SK-N-SH (cell line): ENCODE measurements at regions not wholly inside any gene's neighbourhood (a gene's known extent, or its start where the extent isn't known, plus 50 kb on each side); places are given as distances from the start of the nearest gene placed in this dataset.

Source experiments
- CTCF ChIA-PET: fragments of 300-600, 350-600 bp; formaldehyde crosslinking; extraction: SDS; loops from one replicate; lab custom pipeline; 2021; lab: Yijun Ruan, JAX
- POLR2A ChIA-PET: fragments of 350-600 bp; sonication (Branson Sonifier 250); formaldehyde crosslinking; extraction: SDS; loops from one replicate; lab custom pipeline; 2020; ENCODE audit warnings: antibody characterized with exemption, inconsistent platforms; lab: Yijun Ruan, JAX
- DNase-seq: peaks from one replicate; pipeline ENCODE4 v3.0.0; 2012
- H2AFZ ChIP-seq: fragments of 200-600 bp; sonication (generic); 2 replicates; pipeline ENCODE4 v1.8.1; 2016; ENCODE audit warnings: antibody characterized with exemption, mild to moderate bottlenecking, low read depth
- H3F3A ChIP-seq: fragments of 200-600 bp; sonication (generic); replicated peaks from 2 replicates; pipeline ENCODE3; 2016; ENCODE audit warnings: antibody characterized with exemption, mild to moderate bottlenecking; ENCODE audit not compliant: insufficient read depth
- H3K27ac ChIP-seq, 2 experiments: fragments of 200-500 bp in 1 of 2; fragments of 200-600 bp in 1 of 2; sonication (Bioruptor generic) in 1 of 2; sonication (generic), shearing (Covaris generic) in 1 of 2; 2 replicates each; pipeline versions ENCODE4 v1.5.1 to v1.6.1; 2014 to 2016; ENCODE audit warnings: low read depth in 2 of 2, inconsistent platforms in 1 of 2, low read length in 1 of 2, mild to moderate bottlenecking in 1 of 2, mixed read lengths in 1 of 2
- H3K27me3 ChIP-seq: fragments of 200-600 bp; sonication (generic), shearing (Covaris generic); 2 replicates; pipeline ENCODE4 v1.6.1; 2016; ENCODE audit warnings: mixed run types; ENCODE audit not compliant: insufficient read depth
- H3K36me3 ChIP-seq, 2 experiments: fragments of 200-500 bp in 1 of 2; fragments of 200-600 bp in 1 of 2; sonication (Bioruptor generic) in 1 of 2; sonication (generic) in 1 of 2; replicated peaks in 1 of 2; 2 replicates each; pipeline versions ENCODE3 to v1.5.1; 2014 to 2016; ENCODE audit warnings: low read length in 1 of 2, mild to moderate bottlenecking in 1 of 2; ENCODE audit not compliant: insufficient read depth in 2 of 2, control insufficient read depth in 1 of 2
- H3K4me1 ChIP-seq, 2 experiments: fragments of 200-500 bp in 1 of 2; fragments of 200-600 bp in 1 of 2; sonication (Bioruptor generic) in 1 of 2; sonication (generic), shearing (Covaris generic) in 1 of 2; 2 replicates each; pipeline versions ENCODE4 v1.5.1 to v1.6.1; 2014 to 2016; ENCODE audit warnings: low read depth in 1 of 2, low read length in 1 of 2, mixed run types in 1 of 2; ENCODE audit not compliant: insufficient read depth in 2 of 2, control insufficient read depth in 1 of 2
- H3K4me2 ChIP-seq: fragments of 200-600 bp; sonication (generic), shearing (Covaris generic); 2 replicates; pipeline ENCODE4 v1.6.1; 2017; ENCODE audit warnings: mixed run types
- H3K4me3 ChIP-seq, 2 experiments: fragments of 200-500 bp in 1 of 2; fragments of 200-600 bp in 1 of 2; sonication (Bioruptor generic) in 1 of 2; sonication (generic), shearing (Covaris generic) in 1 of 2; 2 replicates each; pipeline versions ENCODE4 v1.5.1 to v1.8.1; 2014 to 2016; ENCODE audit warnings: low read depth in 2 of 2, inconsistent platforms in 1 of 2, low read length in 1 of 2, mild to moderate bottlenecking in 1 of 2, mixed read lengths in 1 of 2, moderate library complexity in 1 of 2
- H3K79me2 ChIP-seq: fragments of 200-600 bp; sonication (generic); 2 replicates; pipeline ENCODE4 v1.8.1; 2017; ENCODE audit warnings: mild to moderate bottlenecking; ENCODE audit not compliant: insufficient read depth
- H3K9ac ChIP-seq: fragments of 200-600 bp; sonication (generic); 2 replicates; pipeline ENCODE4 v1.6.1; 2017; ENCODE audit warnings: mixed run types
- H3K9me2 ChIP-seq: fragments of 200-600 bp; sonication (generic); 2 replicates; pipeline ENCODE4 v1.6.1; 2017; ENCODE audit warnings: mixed run types
- H3K9me3 ChIP-seq: fragments of 200-600 bp; sonication (generic); 2 replicates; pipeline ENCODE4 v1.6.1; 2017; ENCODE audit warnings: mixed run types, mild to moderate bottlenecking, moderate library complexity
- H4K20me1 ChIP-seq: fragments of 200-600 bp; sonication (generic); 2 replicates; pipeline ENCODE4 v1.6.1; 2017; ENCODE audit warnings: mild to moderate bottlenecking, mixed run types; ENCODE audit not compliant: insufficient read depth
- CHD2 ChIP-seq: fragments of 150-350 bp; IDR thresholded peaks from 2 replicates; pipeline ENCODE4 v1.6.1; 2018; ENCODE audit warnings: low read length; ENCODE audit not compliant: partially characterized antibody
- ELF1 ChIP-seq: IDR thresholded peaks from 2 replicates; pipeline ENCODE4 v1.4.0; 2012
- FOXJ3 ChIP-seq: sonication (generic); formaldehyde crosslinking; IDR thresholded peaks from 2 replicates; pipeline ENCODE4 v1.5.1; 2020; ENCODE audit warnings: mild to moderate bottlenecking, missing genetic modification reagents
- JUND ChIP-seq: IDR thresholded peaks from 2 replicates; pipeline ENCODE4 v1.4.0; 2012
- MEF2A ChIP-seq: IDR thresholded peaks from 2 replicates; pipeline ENCODE4 v1.4.0; 2012; ENCODE audit warnings: low read depth, borderline replicate concordance
- RCOR1 ChIP-seq: fragments of 150-350 bp; IDR thresholded peaks from 2 replicates; pipeline ENCODE4 v1.6.1; 2017; ENCODE audit warnings: antibody characterized with exemption, low read length
- SMC3 ChIP-seq: IDR thresholded peaks from 2 replicates; pipeline ENCODE4 v1.6.1; 2012; ENCODE audit warnings: low read depth, low read length, improper control_type of control experiment
- TAF1 ChIP-seq: IDR thresholded peaks from 2 replicates; pipeline ENCODE4 v1.6.1; 2012; ENCODE audit warnings: low read depth, mild to moderate bottlenecking, low read length, moderate library complexity, borderline replicate concordance
- WGBS: methylation state at CpG from one replicate; pipeline ENCODE4 v1.1.6; 2017; ENCODE audit warnings: low lambda C conversion rate; 5-methylcytosine and 5-hydroxymethylcytosine counted together
- TF ChIP-seq, protein P1 (sequence below): fragments of 150-350 bp; IDR thresholded peaks from 2 replicates; pipeline ENCODE4 v1.6.1; 2017; ENCODE audit warnings: antibody characterized with exemption, low read length, low read depth, borderline replicate concordance
- TF ChIP-seq, protein P2 (sequence below): IDR thresholded peaks from 2 replicates; pipeline ENCODE4 v1.4.0; 2012; ENCODE audit warnings: low read depth, borderline replicate concordance
- TF ChIP-seq, protein P3 (sequence below): IDR thresholded peaks from 2 replicates; pipeline ENCODE4 v1.4.0; 2012; ENCODE audit warnings: low read depth
- TF ChIP-seq, protein P4 (sequence below): IDR thresholded peaks from 2 replicates; pipeline ENCODE4 v1.6.1; 2012; ENCODE audit warnings: mild to moderate bottlenecking, low read depth, low read length, moderate library complexity

DNA sequence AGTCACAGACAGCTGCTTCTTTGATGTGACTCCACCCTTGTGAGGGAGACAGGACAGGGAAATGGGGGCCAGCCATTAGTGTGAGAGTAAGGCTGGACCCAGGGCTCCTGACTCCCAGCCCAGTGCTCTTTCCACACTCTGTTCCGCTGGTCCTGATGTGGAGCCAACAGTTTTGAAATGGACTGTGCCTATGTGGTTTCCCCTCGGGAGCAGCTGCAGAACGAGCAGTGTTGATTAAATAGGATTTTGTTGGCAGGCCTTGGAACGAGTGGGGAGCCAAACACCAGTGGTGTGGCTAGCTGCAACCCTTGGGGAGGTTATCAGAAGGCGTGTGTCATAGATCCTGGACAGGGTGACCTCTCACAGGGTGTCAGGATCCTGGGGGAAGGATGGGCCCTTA, 66.5 kb upstream of the AMPD3 start:
- DNase-seq, result no peak
- Histone ChIP-seq H3K79me2 (no peaks in the 10 kb centered on the region), H3F3A (no peaks in the 10 kb centered on the region), H3K36me3 (no peaks in the 10 kb centered on the region), H3K9ac (no peak overlapping the region), H3K4me1 (peaks cover 0 to 26% of the 10 kb centered on the region in 2 experiments; a peak in 2 of 4 replicates), H4K20me1 (no peaks in the 10 kb centered on the region), H3K9me2 (no peaks in the 10 kb centered on the region), H3K4me2 (no peak overlapping the region), H3K27ac (no peak overlapping the region), H3K4me3 (no peak overlapping the region), H2AFZ (no peak overlapping the region), H3K27me3 (no peaks in the 10 kb centered on the region), H3K9me3 (no peaks in the 10 kb centered on the region)
- TF ChIP-seq JUND (no peak), FOXJ3 (CRISPR knock-in tag) (no peak), MEF2A (no peak), RCOR1 (no peak), ELF1 (no peak), CHD2 (no peak), SMC3 (no peak), TAF1 (no peak)
- TF ChIP-seq, protein P1, sequence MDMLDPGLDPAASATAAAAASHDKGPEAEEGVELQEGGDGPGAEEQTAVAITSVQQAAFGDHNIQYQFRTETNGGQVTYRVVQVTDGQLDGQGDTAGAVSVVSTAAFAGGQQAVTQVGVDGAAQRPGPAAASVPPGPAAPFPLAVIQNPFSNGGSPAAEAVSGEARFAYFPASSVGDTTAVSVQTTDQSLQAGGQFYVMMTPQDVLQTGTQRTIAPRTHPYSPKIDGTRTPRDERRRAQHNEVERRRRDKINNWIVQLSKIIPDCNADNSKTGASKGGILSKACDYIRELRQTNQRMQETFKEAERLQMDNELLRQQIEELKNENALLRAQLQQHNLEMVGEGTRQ, result no peak
- TF ChIP-seq, protein P2, sequence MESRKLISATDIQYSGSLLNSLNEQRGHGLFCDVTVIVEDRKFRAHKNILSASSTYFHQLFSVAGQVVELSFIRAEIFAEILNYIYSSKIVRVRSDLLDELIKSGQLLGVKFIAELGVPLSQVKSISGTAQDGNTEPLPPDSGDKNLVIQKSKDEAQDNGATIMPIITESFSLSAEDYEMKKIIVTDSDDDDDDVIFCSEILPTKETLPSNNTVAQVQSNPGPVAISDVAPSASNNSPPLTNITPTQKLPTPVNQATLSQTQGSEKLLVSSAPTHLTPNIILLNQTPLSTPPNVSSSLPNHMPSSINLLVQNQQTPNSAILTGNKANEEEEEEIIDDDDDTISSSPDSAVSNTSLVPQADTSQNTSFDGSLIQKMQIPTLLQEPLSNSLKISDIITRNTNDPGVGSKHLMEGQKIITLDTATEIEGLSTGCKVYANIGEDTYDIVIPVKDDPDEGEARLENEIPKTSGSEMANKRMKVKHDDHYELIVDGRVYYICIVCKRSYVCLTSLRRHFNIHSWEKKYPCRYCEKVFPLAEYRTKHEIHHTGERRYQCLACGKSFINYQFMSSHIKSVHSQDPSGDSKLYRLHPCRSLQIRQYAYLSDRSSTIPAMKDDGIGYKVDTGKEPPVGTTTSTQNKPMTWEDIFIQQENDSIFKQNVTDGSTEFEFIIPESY, result no peak
- TF ChIP-seq, protein P3, sequence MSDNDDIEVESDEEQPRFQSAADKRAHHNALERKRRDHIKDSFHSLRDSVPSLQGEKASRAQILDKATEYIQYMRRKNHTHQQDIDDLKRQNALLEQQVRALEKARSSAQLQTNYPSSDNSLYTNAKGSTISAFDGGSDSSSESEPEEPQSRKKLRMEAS, result no peak
- TF ChIP-seq, protein P4, sequence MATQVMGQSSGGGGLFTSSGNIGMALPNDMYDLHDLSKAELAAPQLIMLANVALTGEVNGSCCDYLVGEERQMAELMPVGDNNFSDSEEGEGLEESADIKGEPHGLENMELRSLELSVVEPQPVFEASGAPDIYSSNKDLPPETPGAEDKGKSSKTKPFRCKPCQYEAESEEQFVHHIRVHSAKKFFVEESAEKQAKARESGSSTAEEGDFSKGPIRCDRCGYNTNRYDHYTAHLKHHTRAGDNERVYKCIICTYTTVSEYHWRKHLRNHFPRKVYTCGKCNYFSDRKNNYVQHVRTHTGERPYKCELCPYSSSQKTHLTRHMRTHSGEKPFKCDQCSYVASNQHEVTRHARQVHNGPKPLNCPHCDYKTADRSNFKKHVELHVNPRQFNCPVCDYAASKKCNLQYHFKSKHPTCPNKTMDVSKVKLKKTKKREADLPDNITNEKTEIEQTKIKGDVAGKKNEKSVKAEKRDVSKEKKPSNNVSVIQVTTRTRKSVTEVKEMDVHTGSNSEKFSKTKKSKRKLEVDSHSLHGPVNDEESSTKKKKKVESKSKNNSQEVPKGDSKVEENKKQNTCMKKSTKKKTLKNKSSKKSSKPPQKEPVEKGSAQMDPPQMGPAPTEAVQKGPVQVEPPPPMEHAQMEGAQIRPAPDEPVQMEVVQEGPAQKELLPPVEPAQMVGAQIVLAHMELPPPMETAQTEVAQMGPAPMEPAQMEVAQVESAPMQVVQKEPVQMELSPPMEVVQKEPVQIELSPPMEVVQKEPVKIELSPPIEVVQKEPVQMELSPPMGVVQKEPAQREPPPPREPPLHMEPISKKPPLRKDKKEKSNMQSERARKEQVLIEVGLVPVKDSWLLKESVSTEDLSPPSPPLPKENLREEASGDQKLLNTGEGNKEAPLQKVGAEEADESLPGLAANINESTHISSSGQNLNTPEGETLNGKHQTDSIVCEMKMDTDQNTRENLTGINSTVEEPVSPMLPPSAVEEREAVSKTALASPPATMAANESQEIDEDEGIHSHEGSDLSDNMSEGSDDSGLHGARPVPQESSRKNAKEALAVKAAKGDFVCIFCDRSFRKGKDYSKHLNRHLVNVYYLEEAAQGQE, result no peak
- ChIA-PET POLR2A (no interaction called here), CTCF (interaction anchor here (0.7 to 1.8 kb wide), 5 partner anchors 12 to 266 kb away, joined by 3 to 6 read pairs (median 3); no protein-coding TSS in a partner anchor)
- WGBS, result 58% methylated on average over 5 of the region's 5 CpGs
